ENCODE measurements at regions not wholly inside any gene's neighbourhood (a gene's known extent, or its start where the extent isn't known, plus 50 kb on each side); places are given as distances from the start of the nearest gene placed in this dataset.

GRCh38 chr7:26074919-26075318 lies 77.1 kb upstream of the NFE2L3 start:
- TF ChIP-seq POLR2A (IDR thresholded peaks at IDR 0.05; ENCODE audit: low read depth, low read length), result no peak
- no peak for TF ChIP-seq POLR2AphosphoS5 (IDR thresholded peaks at IDR 0.05; ENCODE audit: low read depth, low read length)
